ENCODE measurements at regions not wholly inside any gene's neighbourhood (a gene's known extent, or its start where the extent isn't known, plus 50 kb on each side); places are given as distances from the start of the nearest gene placed in this dataset.

DNA sequence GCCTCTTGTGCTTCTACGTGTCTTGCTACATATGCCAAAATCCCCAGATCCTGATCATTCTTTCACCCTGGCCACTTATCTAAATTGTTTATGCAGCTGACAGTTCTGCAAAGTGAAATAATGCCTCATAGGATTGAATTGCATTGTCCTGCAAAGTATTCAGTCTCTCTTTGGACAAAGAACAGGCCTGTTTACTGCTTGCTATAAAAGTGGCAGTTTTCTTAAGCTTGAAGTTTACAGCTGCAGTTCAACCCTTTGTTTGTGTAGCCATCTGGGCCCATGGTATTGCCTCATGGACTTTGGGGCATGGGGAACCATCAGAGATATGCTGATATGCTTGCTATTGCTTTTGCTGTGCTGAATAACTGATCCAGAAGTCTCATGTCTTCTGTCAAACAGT is 523.2 kb downstream of the OTOL1 start:
- DNase-seq = no peak

- DNase-seq = no peak
These were observed 524.6 kb downstream of the OTOL1 start for GRCh38 chr3:162021206-162021605.

GRCh38 chr3:162022911-162023310 is 526.3 kb downstream of the OTOL1 start:
- no peak for DNase-seq

DNA sequence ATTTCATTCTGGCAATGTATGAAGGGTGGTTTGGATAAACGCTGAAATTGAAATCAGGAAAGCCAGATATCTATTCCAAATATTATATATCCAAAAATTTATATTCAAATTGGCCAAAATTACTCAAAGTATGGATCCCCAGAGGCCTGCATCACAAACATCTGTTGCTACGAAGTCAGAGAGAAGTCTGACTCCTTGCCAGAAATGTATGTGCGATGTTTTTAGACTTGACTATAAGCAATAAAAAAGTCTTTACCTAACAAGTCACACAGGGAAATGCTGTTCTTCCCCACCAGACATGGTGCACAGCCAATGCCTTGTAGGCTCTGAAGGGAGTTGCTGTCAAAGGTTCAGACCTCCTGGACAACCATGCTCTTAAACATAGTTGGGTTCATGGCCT is 533.1 kb downstream of the OTOL1 start:
- no peak for DNase-seq

- DNase-seq = no peak
These were observed 537.8 kb downstream of the OTOL1 start for GRCh38 chr3:162034368-162034767.

- DNase-seq = no peak
These were observed 545.0 kb downstream of the OTOL1 start for GRCh38 chr3:162041622-162042021.

DNA sequence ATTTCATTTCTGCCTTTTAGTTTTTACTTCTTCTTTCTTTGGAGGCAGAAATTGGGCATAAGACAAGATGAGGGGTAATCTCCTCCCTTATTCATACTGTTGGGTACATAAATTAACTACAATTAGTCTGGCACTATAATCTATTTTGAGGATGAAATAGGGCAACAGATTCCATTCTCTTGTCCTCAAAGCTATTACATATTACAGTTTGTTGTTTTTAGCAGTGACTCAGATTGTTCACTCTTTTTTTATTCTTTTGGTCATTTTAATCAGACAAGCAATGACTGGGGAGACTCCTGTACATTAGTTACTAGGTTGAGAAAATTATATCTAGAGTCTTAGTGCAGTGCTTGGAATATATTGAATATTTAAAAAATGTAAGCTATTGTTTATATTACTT is 556.0 kb downstream of the OTOL1 start:
- no peak for DNase-seq

- DNase-seq = peak; percentile 38
These were observed 576.1 kb downstream of the OTOL1 start for GRCh38 chr3:162072656-162073164.

- no peak for DNase-seq
These were observed 576.9 kb downstream of the OTOL1 start for GRCh38 chr3:162073422-162073975.

- DNase-seq = no peak
These were observed 580.5 kb downstream of the OTOL1 start for GRCh38 chr3:162077108-162077507.

- no peak for DNase-seq
These were observed 585.9 kb downstream of the OTOL1 start for GRCh38 chr3:162082516-162082915.

- DNase-seq = no peak
These were observed 590.8 kb downstream of the OTOL1 start for GRCh38 chr3:162087361-162087760.

- DNase-seq = no peak
These were observed 596.1 kb downstream of the OTOL1 start for GRCh38 chr3:162092751-162093150.

DNA sequence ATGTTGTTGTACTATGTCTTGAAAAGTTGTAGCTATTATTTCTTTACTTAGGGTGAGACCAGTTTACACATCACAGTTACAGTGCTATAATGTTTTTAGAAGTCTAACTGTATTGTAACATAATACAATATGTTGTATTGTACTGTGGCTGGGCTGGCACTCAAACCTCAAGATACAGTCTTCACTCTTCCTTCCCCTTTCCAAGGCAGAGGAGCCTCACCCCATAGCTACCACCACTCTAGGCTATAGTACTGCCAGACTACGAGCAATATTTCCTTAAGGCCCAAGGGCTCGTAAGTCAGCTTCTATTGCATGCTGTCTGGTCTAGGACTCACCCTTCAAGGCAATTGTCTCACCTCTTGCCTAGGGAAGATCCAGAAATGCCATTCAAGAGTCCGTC is 597.7 kb downstream of the OTOL1 start:
- no peak for DNase-seq

GRCh38 chr3:162096874-162097273 is 600.3 kb downstream of the OTOL1 start:
- no peak for DNase-seq

- no peak for DNase-seq
These were observed 607.2 kb downstream of the OTOL1 start for GRCh38 chr3:162103808-162104207.

DNA sequence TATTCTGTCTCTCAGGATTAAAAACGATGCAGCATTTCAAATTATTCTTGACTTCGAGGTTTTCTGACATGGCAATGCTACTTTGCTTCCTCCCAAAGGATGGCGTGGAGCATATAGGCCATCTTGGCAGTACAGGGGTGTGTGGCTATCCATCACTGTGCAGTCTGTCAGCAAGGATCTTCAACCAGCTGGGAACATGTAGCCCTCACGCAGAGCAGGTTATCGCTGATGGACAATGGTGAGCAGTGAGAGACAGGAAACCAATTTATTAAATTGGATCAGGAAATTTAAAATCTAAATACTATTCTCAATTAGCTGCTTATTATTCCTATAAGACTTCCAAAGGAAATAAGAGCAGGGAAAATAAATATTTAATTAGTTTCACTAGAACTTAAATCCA is 615.3 kb downstream of the OTOL1 start:
- peak; percentile 81 for DNase-seq

DNA sequence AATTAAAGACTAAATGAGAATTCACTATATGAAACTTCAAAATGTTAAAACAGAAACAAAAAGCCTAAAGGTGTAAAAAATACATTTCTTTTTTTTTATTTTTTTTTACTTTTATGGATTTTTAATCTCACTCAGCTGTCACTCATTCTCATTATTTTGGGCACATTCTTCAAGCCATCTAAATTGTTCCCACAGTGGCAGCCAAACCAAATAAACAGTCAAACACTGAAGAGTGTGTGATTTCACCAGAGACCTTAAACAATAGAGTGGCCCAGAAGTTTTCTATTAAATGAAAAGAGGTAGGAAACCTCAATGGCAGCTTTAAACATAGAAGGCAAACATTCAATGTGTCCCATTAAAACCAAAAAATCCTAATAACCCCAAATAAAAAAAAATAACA is 616.1 kb downstream of the OTOL1 start:
- peak; percentile 13 for DNase-seq

DNA sequence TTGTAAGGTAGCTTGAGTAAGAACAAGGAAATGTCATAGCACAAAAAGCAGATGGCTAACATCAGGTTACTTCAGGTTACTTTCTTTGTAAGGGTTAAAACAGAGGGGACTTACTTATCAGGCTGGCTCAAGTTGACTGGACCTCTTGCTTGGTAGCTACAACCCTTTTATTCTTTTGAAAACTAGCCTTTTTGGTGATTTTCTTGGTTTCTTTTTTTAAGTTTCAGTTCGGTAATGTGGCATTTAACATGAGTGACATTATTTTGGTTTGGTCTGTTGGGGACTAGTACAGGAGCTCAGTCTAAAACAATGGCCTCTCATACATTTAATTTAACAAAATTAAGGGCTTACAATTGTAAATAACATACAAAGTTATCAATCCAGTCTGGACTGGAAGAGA is 621.4 kb downstream of the OTOL1 start:
- no peak for DNase-seq

GRCh38 chr3:162119651-162120050 is 623.0 kb downstream of the OTOL1 start:
- no peak for DNase-seq

GRCh38 chr3:162122405-162122804 is 625.8 kb downstream of the OTOL1 start:
- DNase-seq = no peak

GRCh38 chr3:162125790-162126189 is 629.2 kb downstream of the OTOL1 start:
- DNase-seq = no peak

DNA sequence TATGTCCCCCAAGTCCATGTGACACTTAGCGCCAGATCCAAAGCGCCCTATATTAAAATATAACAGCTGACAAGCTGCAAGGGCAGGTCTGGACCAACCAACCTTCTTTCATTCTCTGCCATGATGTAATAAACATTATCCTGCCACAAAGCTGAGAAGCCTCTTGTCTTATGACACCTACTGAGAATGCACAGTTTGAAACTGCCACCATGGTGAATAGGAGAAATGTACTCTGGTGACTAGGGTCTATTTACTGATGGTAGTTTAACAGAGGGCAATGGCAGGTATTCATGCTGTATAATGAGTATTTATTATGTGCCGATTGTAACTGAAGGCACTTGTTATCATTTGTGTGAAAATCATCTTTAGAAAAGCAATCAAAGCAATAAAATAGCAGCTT is 634.0 kb downstream of the OTOL1 start:
- DNase-seq = peak; percentile 93

- DNase-seq = no peak
These were observed 636.4 kb downstream of the OTOL1 start for GRCh38 chr3:162132981-162133380.

GRCh38 chr3:162134571-162134970 is 638.0 kb downstream of the OTOL1 start:
- no peak for DNase-seq

- DNase-seq = no peak
These were observed 639.5 kb downstream of the OTOL1 start for GRCh38 chr3:162136136-162136535.

Measured in NCI-H146 (cell line).